Fibroblast of pulmonary artery (primary cell): ENCODE measurements at regions not wholly inside any gene's neighbourhood (a gene's known extent, or its start where the extent isn't known, plus 50 kb on each side); places are given as distances from the start of the nearest gene placed in this dataset.

Experiments used
- DNase-seq: peaks from one replicate; pipeline ENCODE4 v3.0.0-alpha.2; 2010; ENCODE audit warnings: low read depth
- H3K4me3 ChIP-seq: replicated peaks from 2 replicates; pipeline ENCODE4 v1.5.1; 2011; ENCODE audit warnings: low read depth, mild to moderate bottlenecking, control low read depth, low read length, moderate library complexity
- TF ChIP-seq, protein P1 (sequence below): IDR thresholded peaks from 2 replicates; pipeline ENCODE4 v1.5.1; 2011; ENCODE audit warnings: mild to moderate bottlenecking, control low read depth, low read length, inconsistent platforms; ENCODE audit errors: missing control alignments

- TF ChIP-seq, protein P1, sequence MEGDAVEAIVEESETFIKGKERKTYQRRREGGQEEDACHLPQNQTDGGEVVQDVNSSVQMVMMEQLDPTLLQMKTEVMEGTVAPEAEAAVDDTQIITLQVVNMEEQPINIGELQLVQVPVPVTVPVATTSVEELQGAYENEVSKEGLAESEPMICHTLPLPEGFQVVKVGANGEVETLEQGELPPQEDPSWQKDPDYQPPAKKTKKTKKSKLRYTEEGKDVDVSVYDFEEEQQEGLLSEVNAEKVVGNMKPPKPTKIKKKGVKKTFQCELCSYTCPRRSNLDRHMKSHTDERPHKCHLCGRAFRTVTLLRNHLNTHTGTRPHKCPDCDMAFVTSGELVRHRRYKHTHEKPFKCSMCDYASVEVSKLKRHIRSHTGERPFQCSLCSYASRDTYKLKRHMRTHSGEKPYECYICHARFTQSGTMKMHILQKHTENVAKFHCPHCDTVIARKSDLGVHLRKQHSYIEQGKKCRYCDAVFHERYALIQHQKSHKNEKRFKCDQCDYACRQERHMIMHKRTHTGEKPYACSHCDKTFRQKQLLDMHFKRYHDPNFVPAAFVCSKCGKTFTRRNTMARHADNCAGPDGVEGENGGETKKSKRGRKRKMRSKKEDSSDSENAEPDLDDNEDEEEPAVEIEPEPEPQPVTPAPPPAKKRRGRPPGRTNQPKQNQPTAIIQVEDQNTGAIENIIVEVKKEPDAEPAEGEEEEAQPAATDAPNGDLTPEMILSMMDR = no peak
- H3K4me3 ChIP-seq = no peak overlapping the region
- DNase-seq = no peak
These were observed 773.4 kb downstream of the EFNB2 start for GRCh38 chr13:105762096-105762495.

- DNase-seq = no peak
- no peak overlapping the region for H3K4me3 ChIP-seq
- TF ChIP-seq, protein P1 = no peak
These were observed 776.3 kb downstream of the EFNB2 start for GRCh38 chr13:105758918-105759860.

- TF ChIP-seq, protein P1 = no peak
- H3K4me3 ChIP-seq = no peak overlapping the region
- DNase-seq = no peak
These were observed 794.7 kb downstream of the EFNB2 start for GRCh38 chr13:105740739-105741138.

DNA sequence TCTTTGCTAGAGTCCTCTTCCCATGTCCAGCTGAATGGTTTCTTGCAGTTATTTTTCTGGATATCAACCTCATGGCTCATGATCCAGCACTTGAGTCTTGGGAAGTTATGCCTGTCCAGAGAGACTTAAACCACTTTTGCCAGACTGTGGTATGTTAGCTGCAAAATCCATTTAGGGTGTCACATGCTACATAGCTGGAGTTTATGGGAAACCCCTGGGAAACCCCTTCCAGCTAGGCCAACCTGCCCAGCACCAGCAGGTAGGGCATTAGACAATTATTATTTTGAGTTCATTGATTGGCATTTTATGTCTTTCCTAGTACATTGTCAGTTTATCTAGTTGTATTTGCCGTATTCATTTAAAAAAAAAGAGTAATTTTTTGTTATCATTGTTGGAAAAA lies 797.8 kb downstream of the EFNB2 start:
- H3K4me3 ChIP-seq = no peak overlapping the region
- TF ChIP-seq, protein P1 = no peak
- no peak for DNase-seq

DNA sequence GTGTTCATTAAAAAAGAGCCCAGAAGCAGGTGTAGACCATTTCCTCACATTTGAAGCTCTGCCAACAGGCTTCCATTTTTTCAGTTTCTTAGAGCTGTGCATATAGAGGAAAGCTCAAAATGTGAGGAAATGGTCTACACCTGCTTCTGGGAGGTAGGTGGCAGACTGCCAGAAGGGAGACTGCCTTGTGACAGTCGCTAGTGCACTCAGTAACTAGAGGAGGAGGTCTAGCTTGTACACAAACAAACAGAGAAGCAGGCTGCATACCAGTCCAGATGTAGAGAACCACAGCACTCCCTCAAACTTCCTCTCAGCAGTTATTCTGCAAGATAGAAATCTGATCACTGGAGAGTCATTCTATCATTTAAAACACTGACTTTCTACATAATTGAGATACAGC lies 800.2 kb downstream of the EFNB2 start:
- DNase-seq = no peak
- TF ChIP-seq, protein P1 = no peak
- H3K4me3 ChIP-seq = no peak overlapping the region

DNA sequence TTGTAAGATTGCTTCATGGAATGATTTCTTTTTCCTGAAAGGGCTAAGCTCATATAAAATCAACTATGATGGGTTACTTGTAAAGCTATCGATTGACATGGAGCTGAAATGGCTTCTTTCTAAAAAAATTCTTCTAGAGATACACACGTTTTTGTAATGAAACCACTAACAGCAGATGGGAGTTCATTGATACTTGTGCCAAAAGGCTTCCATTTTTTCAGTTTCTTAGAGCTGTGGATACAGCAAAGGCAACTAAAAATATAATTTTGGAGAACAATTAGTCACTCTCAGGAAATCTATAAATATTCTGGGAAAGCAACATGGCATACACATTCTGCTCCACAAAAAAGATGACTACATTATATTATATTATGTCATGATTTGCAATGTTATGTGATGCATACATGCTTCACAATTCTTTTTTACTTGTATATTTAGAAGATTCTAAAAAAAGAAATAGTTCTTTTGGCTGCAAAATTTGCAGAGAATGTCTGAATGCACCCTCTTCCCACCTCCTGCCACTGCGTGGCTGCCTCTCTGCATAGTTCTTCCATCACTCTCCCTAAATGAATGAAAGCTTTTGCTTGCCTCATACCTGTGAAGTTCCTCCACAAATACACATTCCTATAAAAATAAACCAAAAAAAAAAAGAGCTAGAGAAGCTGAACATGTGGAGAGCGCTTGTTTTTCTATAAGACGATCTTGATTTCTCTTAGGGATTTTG lies 802.5 kb downstream of the EFNB2 start:
- H3K4me3 ChIP-seq = no peak overlapping the region
- TF ChIP-seq, protein P1 = no peak
- no peak for DNase-seq
